GM12878 (cell line): ENCODE measurements at regions not wholly inside any gene's neighbourhood (a gene's known extent, or its start where the extent isn't known, plus 50 kb on each side); places are given as distances from the start of the nearest gene placed in this dataset.

ENCODE experiments used
- CTCF ChIP-seq, 3 experiments: IDR thresholded peaks in 2 of 3; conservative IDR thresholded peaks in 1 of 3; 2 replicates each; pipeline ENCODE4 v1.5.1; 2011; ENCODE audit warnings: low read depth in 3 of 3, low read length in 3 of 3, mild to moderate bottlenecking in 3 of 3, control low read depth in 2 of 3, moderate library complexity in 2 of 3, inconsistent platforms in 1 of 3, mixed read lengths in 1 of 3; ENCODE audit not compliant: control insufficient read depth in 2 of 3, insufficient read depth in 1 of 3; ENCODE audit errors: extremely low read depth in 1 of 3
- GATAD2B ChIP-seq: fragments of 450-650 bp; conservative IDR thresholded peaks from 2 replicates; pipeline ENCODE4 v1.6.1; 2017; ENCODE audit warnings: low read depth, mild to moderate bottlenecking, moderate library complexity
- MXI1 ChIP-seq: fragments of 150-350 bp; IDR thresholded peaks from 2 replicates; pipeline ENCODE4 v1.6.1; 2011; ENCODE audit warnings: low read depth, mild to moderate bottlenecking, inconsistent platforms, low read length, improper control_type of control experiment
- POLR2A ChIP-seq: IDR thresholded peaks from 2 replicates; pipeline ENCODE4 v1.6.1; 2011; ENCODE audit warnings: low read depth, mild to moderate bottlenecking, low read length
- POLR2AphosphoS2 ChIP-seq: IDR thresholded peaks from 2 replicates; pipeline ENCODE4 v1.6.1; 2011; ENCODE audit warnings: low read depth, mild to moderate bottlenecking, low read length, improper control_type of control experiment, moderate library complexity
- SRF ChIP-seq, 2 experiments: IDR thresholded peaks; 2 replicates each; pipeline ENCODE4 v1.6.1; 2011; ENCODE audit warnings: low read depth in 2 of 2, low read length in 2 of 2, mild to moderate bottlenecking in 1 of 2, moderate library complexity in 1 of 2
- TBL1XR1 ChIP-seq: IDR thresholded peaks from 2 replicates; pipeline ENCODE4 v1.6.1; 2012; ENCODE audit warnings: low read depth, low read length, improper control_type of control experiment
- USF1 ChIP-seq: IDR thresholded peaks from 2 replicates; pipeline ENCODE4 v1.6.1; 2011; ENCODE audit warnings: borderline replicate concordance, low read depth, mild to moderate bottlenecking, moderate library complexity, mixed read lengths, low read length; ENCODE audit not compliant: insufficient read depth; ENCODE audit errors: extremely low read length

GRCh38 chrX:99494668-99495067, 915.4 kb downstream of the PCDH19 start:
- TF ChIP-seq SRF (IDR thresholded peaks at IDR 0.05; ENCODE audit: low read depth in 2 of 2, low read length in 2 of 2) (no peak), CTCF (IDR thresholded peaks at IDR 0.05 in 2 of 3, conservative IDR thresholded peaks at IDR 0.05 in 1 of 3; ENCODE audit: control insufficient read depth in 2 of 3, extremely low read depth in 1 of 3, insufficient read depth in 1 of 3, low read depth in 3 of 3, low read length in 3 of 3) (no peak), TBL1XR1 (no peak), GATAD2B (no peak), MXI1 (no peak), USF1 (no peak), POLR2A (no peak), POLR2AphosphoS2 (no peak)
